Liver (tissue), 8 donors: ENCODE measurements at regions not wholly inside any gene's neighbourhood (a gene's known extent, or its start where the extent isn't known, plus 50 kb on each side); places are given as distances from the start of the nearest gene placed in this dataset.

Source experiments
- DNase-seq: peaks from one replicate; pipeline ENCODE4 v3.0.0-alpha.2; 2017; ENCODE audit warnings: low spot score
- H3K27ac ChIP-seq, 2 donors: one replicate each; pipeline ENCODE4 v1.7.0; 2013; ENCODE audit warnings: inconsistent platforms in 2 of 2, low read length in 2 of 2, control low read depth in 1 of 2, low read depth in 1 of 2, mild to moderate bottlenecking in 1 of 2
- H3K27me3 ChIP-seq, 4 donors: one replicate each; pipeline versions ENCODE4 v1.6.1 to v1.7.0; 2013; ENCODE audit warnings: low read length in 3 of 4, inconsistent platforms in 1 of 4, mild to moderate bottlenecking in 1 of 4, moderate library complexity in 1 of 4; ENCODE audit not compliant: control insufficient read depth in 4 of 4, insufficient read depth in 4 of 4
- H3K36me3 ChIP-seq, 4 donors: one replicate each; pipeline versions ENCODE4 v1.6.1 to v1.7.0; 2013; ENCODE audit warnings: low read length in 3 of 4, mild to moderate bottlenecking in 3 of 4, low read depth in 1 of 4, moderate library complexity in 1 of 4; ENCODE audit not compliant: control insufficient read depth in 4 of 4, insufficient read depth in 3 of 4
- H3K4me1 ChIP-seq, 4 donors: one replicate each; pipeline versions ENCODE4 v1.6.1 to v1.7.0; 2013; ENCODE audit warnings: low read length in 3 of 4, mild to moderate bottlenecking in 3 of 4, moderate library complexity in 1 of 4; ENCODE audit not compliant: control insufficient read depth in 4 of 4, insufficient read depth in 4 of 4
- H3K4me3 ChIP-seq, 3 donors: one replicate each; pipeline versions ENCODE4 v1.6.1 to v1.7.0; 2013; ENCODE audit warnings: low read length in 3 of 3, control low read depth in 1 of 3, low read depth in 1 of 3, mild to moderate bottlenecking in 1 of 3
- H3K9ac ChIP-seq, 2 donors: one replicate each; pipeline ENCODE4 v1.7.0; 2013; ENCODE audit warnings: low read length in 2 of 2, mild to moderate bottlenecking in 2 of 2, moderate library complexity in 2 of 2, control low read depth in 1 of 2, low read depth in 1 of 2
- H3K9me3 ChIP-seq, 4 donors: one replicate each; pipeline versions ENCODE4 v1.6.1 to v1.7.0; 2013; ENCODE audit warnings: low read length in 3 of 4; ENCODE audit not compliant: control insufficient read depth in 4 of 4
- CTCF ChIP-seq: fragments of 150-350 bp; IDR thresholded peaks from 2 replicates; pipeline ENCODE4 v1.5.1; 2017; ENCODE audit warnings: improper control_type of control experiment, low read depth, low read length; ENCODE audit not compliant: missing input control
- EGR1 ChIP-seq, 2 donors: IDR thresholded peaks; 2 replicates each; pipeline ENCODE4 v1.6.1; 2016 to 2018; ENCODE audit warnings: antibody characterized with exemption in 2 of 2, low read depth in 2 of 2
- FOXA1 ChIP-seq: IDR thresholded peaks from 2 replicates; pipeline ENCODE4 v1.6.1; 2016; ENCODE audit warnings: antibody characterized with exemption
- FOXA2 ChIP-seq: IDR thresholded peaks from 2 replicates; pipeline ENCODE4 v1.6.1; 2016; ENCODE audit warnings: antibody characterized with exemption
- GABPA ChIP-seq, 2 donors: IDR thresholded peaks in 1 of 2; conservative IDR thresholded peaks in 1 of 2; 2 replicates each; pipeline ENCODE4 v1.6.1; 2016; ENCODE audit warnings: antibody characterized with exemption in 2 of 2, mild to moderate bottlenecking in 1 of 2, moderate library complexity in 1 of 2
- HNF4A ChIP-seq, 2 donors: conservative IDR thresholded peaks; 2 replicates each; pipeline ENCODE4 v1.6.1; 2016; ENCODE audit warnings: antibody characterized with exemption in 2 of 2, mild to moderate bottlenecking in 2 of 2
- HNF4G ChIP-seq: IDR thresholded peaks from 2 replicates; pipeline ENCODE4 v1.6.1; 2016; ENCODE audit warnings: antibody characterized with exemption
- JUND ChIP-seq, 2 donors: IDR thresholded peaks; 2 replicates each; pipeline ENCODE4 v1.6.1; 2016; ENCODE audit warnings: antibody characterized with exemption in 2 of 2
- NR2F2 ChIP-seq: IDR thresholded peaks from 2 replicates; pipeline ENCODE4 v1.6.1; 2016; ENCODE audit warnings: antibody characterized with exemption
- RAD21 ChIP-seq, 2 donors: IDR thresholded peaks; 2 replicates each; pipeline ENCODE4 v1.6.1; 2016; ENCODE audit warnings: antibody characterized with exemption in 2 of 2, mild to moderate bottlenecking in 2 of 2
- RXRA ChIP-seq, 2 donors: IDR thresholded peaks; 2 replicates each; pipeline ENCODE4 v1.6.1; 2017 to 2018; ENCODE audit warnings: antibody characterized with exemption in 2 of 2, mild to moderate bottlenecking in 1 of 2
- SP1 ChIP-seq: IDR thresholded peaks from 2 replicates; pipeline ENCODE4 v1.6.1; 2018; ENCODE audit warnings: antibody characterized with exemption, mild to moderate bottlenecking
- TAF1 ChIP-seq: conservative IDR thresholded peaks from 2 replicates; pipeline ENCODE4 v1.6.1; 2016; ENCODE audit warnings: antibody characterized with exemption, mild to moderate bottlenecking
- YY1 ChIP-seq: IDR thresholded peaks from 2 replicates; pipeline ENCODE4 v1.6.1; 2016; ENCODE audit warnings: antibody characterized with exemption, mild to moderate bottlenecking
- WGBS: extraction: QIAGEN DNeasy Blood & Tissue Kit; methylation state at CpG from one replicate; pipeline ENCODE4 v1.1.7; 2013; 5-methylcytosine and 5-hydroxymethylcytosine counted together
- TF ChIP-seq, protein P1 (sequence below): IDR thresholded peaks from 2 replicates; pipeline ENCODE4 v1.6.1; 2016; ENCODE audit warnings: antibody characterized with exemption
- TF ChIP-seq, protein P2 (sequence below): IDR thresholded peaks from 2 replicates; pipeline ENCODE4 v1.6.1; 2016; ENCODE audit warnings: antibody characterized with exemption, mild to moderate bottlenecking
- TF ChIP-seq, protein P3 (sequence below): IDR thresholded peaks from 2 replicates; pipeline ENCODE4 v1.6.1; 2016; ENCODE audit warnings: antibody characterized with exemption
- TF ChIP-seq, protein P4 (sequence below): IDR thresholded peaks from 2 replicates; pipeline ENCODE4 v1.6.1; 2016; ENCODE audit warnings: antibody characterized with exemption
- donor health status: healthy.
- donor health status: healthy.
- donor health status: healthy.
- donor health status: healthy.
- donor health status: healthy.

- 58% methylated on average over 2 of the region's 2 CpGs for WGBS
- Histone ChIP-seq H3K4me1 (no peaks in the 10 kb centered on the region), H3K36me3 (no peaks in the 10 kb centered on the region), H3K27ac (no peak overlapping the region), H3K27me3 (peaks cover 0 to 11% (median 0%) of the 10 kb centered on the region in 4 donors), H3K9ac (no peak overlapping the region), H3K4me3 (no peak overlapping the region), H3K9me3 (no peaks in the 10 kb centered on the region)
- no peak for DNase-seq
- TF ChIP-seq RAD21 (IDR thresholded peaks at IDR 0.05) (no peak), GABPA (IDR thresholded peaks at IDR 0.05 in 1 of 2, conservative IDR thresholded peaks at IDR 0.05 in 1 of 2) (no peak), HNF4A (conservative IDR thresholded peaks at IDR 0.05) (no peak), RXRA (IDR thresholded peaks at IDR 0.05) (no peak), JUND (IDR thresholded peaks at IDR 0.05) (no peak)
- TF ChIP-seq, protein P1, sequence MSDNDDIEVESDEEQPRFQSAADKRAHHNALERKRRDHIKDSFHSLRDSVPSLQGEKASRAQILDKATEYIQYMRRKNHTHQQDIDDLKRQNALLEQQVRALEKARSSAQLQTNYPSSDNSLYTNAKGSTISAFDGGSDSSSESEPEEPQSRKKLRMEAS = no peak
- TF ChIP-seq, protein P2, sequence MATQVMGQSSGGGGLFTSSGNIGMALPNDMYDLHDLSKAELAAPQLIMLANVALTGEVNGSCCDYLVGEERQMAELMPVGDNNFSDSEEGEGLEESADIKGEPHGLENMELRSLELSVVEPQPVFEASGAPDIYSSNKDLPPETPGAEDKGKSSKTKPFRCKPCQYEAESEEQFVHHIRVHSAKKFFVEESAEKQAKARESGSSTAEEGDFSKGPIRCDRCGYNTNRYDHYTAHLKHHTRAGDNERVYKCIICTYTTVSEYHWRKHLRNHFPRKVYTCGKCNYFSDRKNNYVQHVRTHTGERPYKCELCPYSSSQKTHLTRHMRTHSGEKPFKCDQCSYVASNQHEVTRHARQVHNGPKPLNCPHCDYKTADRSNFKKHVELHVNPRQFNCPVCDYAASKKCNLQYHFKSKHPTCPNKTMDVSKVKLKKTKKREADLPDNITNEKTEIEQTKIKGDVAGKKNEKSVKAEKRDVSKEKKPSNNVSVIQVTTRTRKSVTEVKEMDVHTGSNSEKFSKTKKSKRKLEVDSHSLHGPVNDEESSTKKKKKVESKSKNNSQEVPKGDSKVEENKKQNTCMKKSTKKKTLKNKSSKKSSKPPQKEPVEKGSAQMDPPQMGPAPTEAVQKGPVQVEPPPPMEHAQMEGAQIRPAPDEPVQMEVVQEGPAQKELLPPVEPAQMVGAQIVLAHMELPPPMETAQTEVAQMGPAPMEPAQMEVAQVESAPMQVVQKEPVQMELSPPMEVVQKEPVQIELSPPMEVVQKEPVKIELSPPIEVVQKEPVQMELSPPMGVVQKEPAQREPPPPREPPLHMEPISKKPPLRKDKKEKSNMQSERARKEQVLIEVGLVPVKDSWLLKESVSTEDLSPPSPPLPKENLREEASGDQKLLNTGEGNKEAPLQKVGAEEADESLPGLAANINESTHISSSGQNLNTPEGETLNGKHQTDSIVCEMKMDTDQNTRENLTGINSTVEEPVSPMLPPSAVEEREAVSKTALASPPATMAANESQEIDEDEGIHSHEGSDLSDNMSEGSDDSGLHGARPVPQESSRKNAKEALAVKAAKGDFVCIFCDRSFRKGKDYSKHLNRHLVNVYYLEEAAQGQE = no peak
- TF ChIP-seq, protein P3, sequence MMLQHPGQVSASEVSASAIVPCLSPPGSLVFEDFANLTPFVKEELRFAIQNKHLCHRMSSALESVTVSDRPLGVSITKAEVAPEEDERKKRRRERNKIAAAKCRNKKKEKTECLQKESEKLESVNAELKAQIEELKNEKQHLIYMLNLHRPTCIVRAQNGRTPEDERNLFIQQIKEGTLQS = no peak
These were observed 163.1 kb upstream of the MEIS1 start for GRCh38 chr2:66271777-66272176.

GRCh38 chr2:66270247-66270646, 164.7 kb upstream of the MEIS1 start:
- no peaks in the 10 kb centered on the region for H3K9me3 ChIP-seq
- no peaks in the 10 kb centered on the region for H3K36me3 ChIP-seq
- peaks cover 0 to 8% (median 0%) of the 10 kb centered on the region in 4 donors for H3K27me3 ChIP-seq
- DNase-seq = no peak
- no peak overlapping the region for H3K4me3 ChIP-seq
- TF ChIP-seq RXRA (IDR thresholded peaks at IDR 0.05) = no peak
- TF ChIP-seq, protein P2 = no peak
- TF ChIP-seq NR2F2 = no peak
- no peak for TF ChIP-seq SP1
- TF ChIP-seq JUND (IDR thresholded peaks at IDR 0.05) = no peak
- TF ChIP-seq FOXA2 = no peak
- TF ChIP-seq EGR1 (IDR thresholded peaks at IDR 0.05; ENCODE audit: low read depth in 2 of 2) = no peak
- no peak for TF ChIP-seq FOXA1
- TF ChIP-seq, protein P3 = no peak
- no peak for TF ChIP-seq YY1
- no peak for TF ChIP-seq TAF1
- TF ChIP-seq HNF4G = no peak
- TF ChIP-seq, protein P1 = no peak
- TF ChIP-seq GABPA (IDR thresholded peaks at IDR 0.05 in 1 of 2, conservative IDR thresholded peaks at IDR 0.05 in 1 of 2) = no peak
- no peak for TF ChIP-seq CTCF
- TF ChIP-seq, protein P4, sequence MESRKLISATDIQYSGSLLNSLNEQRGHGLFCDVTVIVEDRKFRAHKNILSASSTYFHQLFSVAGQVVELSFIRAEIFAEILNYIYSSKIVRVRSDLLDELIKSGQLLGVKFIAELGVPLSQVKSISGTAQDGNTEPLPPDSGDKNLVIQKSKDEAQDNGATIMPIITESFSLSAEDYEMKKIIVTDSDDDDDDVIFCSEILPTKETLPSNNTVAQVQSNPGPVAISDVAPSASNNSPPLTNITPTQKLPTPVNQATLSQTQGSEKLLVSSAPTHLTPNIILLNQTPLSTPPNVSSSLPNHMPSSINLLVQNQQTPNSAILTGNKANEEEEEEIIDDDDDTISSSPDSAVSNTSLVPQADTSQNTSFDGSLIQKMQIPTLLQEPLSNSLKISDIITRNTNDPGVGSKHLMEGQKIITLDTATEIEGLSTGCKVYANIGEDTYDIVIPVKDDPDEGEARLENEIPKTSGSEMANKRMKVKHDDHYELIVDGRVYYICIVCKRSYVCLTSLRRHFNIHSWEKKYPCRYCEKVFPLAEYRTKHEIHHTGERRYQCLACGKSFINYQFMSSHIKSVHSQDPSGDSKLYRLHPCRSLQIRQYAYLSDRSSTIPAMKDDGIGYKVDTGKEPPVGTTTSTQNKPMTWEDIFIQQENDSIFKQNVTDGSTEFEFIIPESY = no peak
- TF ChIP-seq HNF4A (conservative IDR thresholded peaks at IDR 0.05) = no peak
- TF ChIP-seq RAD21 (IDR thresholded peaks at IDR 0.05) = no peak
- 87% methylated on average over 1 of the region's 1 CpG for WGBS
- H3K27ac ChIP-seq = no peak overlapping the region
- no peak overlapping the region for H3K9ac ChIP-seq
- no peaks in the 10 kb centered on the region for H3K4me1 ChIP-seq
